Hepatocyte (in vitro differentiated cells): ENCODE measurements at regions not wholly inside any gene's neighbourhood (a gene's known extent, or its start where the extent isn't known, plus 50 kb on each side); places are given as distances from the start of the nearest gene placed in this dataset.
A peak's percentile ranks its signal among the peaks of the same experiment; 100 is the strongest.

ENCODE experiments used
- DNase-seq: peaks from one replicate; pipeline ENCODE4 v3.0.0-alpha.2; 2016; ENCODE audit warnings: low spot score
- H2AFZ ChIP-seq: fragments of 200-600 bp; sonication (generic); 2 replicates; pipeline ENCODE4 v1.6.0; 2016; ENCODE audit warnings: antibody characterized with exemption, mild to moderate bottlenecking
- H3K27ac ChIP-seq: fragments of 200-600 bp; sonication (generic); 2 replicates; pipeline ENCODE4 v1.5.1; 2016; ENCODE audit warnings: mild to moderate bottlenecking
- H3K27me3 ChIP-seq: fragments of 200-600 bp; sonication (generic); 2 replicates; pipeline ENCODE4 v1.6.1; 2016
- H3K36me3 ChIP-seq: fragments of 200-600 bp; sonication (generic); replicated peaks from 2 replicates; pipeline ENCODE4 v1.5.1; 2016; ENCODE audit warnings: low read depth; ENCODE audit not compliant: insufficient read depth
- H3K4me1 ChIP-seq: fragments of 200-600 bp; sonication (generic); 2 replicates; pipeline ENCODE4 v1.5.1; 2016; ENCODE audit warnings: mild to moderate bottlenecking, moderate library complexity; ENCODE audit not compliant: insufficient read depth
- H3K4me2 ChIP-seq: fragments of 200-600 bp; sonication (generic); 2 replicates; pipeline ENCODE4 v1.6.0; 2016
- H3K4me3 ChIP-seq: fragments of 200-600 bp; sonication (generic); 2 replicates; pipeline ENCODE4 v1.5.1; 2016; ENCODE audit warnings: mild to moderate bottlenecking
- H3K79me2 ChIP-seq: fragments of 200-600 bp; sonication (generic); 2 replicates; pipeline ENCODE4 v1.6.0; 2017; ENCODE audit warnings: mild to moderate bottlenecking
- H3K9me2 ChIP-seq: fragments of 200-600 bp; sonication (generic); replicated peaks from 2 replicates; pipeline ENCODE4 v1.6.0; 2017; ENCODE audit warnings: mild to moderate bottlenecking; ENCODE audit not compliant: insufficient read depth
- H3K9me3 ChIP-seq: fragments of 200-600 bp; sonication (generic); 2 replicates; pipeline ENCODE4 v1.5.1; 2016; ENCODE audit warnings: low read depth, mild to moderate bottlenecking
- H4K20me1 ChIP-seq: fragments of 200-600 bp; sonication (generic); 2 replicates; pipeline ENCODE4 v1.6.0; 2016; ENCODE audit warnings: mild to moderate bottlenecking; ENCODE audit not compliant: insufficient read depth, poor library complexity, severe bottlenecking
- EZH2 ChIP-seq: fragments of 200-600 bp; sonication (generic); IDR thresholded peaks from 2 replicates; pipeline ENCODE4 v1.6.1; 2016; ENCODE audit warnings: antibody characterized with exemption, mild to moderate bottlenecking, borderline replicate concordance
- EZH2phosphoT487 ChIP-seq: fragments of 200-600 bp; sonication (generic); IDR thresholded peaks from one replicate; pipeline ENCODE4 v1.6.1; 2018; ENCODE audit warnings: antibody characterized with exemption, mild to moderate bottlenecking, low read depth, moderate library complexity; ENCODE audit not compliant: unreplicated experiment, severe bottlenecking
- WGBS: methylation state at CpG from one replicate; pipeline ENCODE4 v1.1.6; 2016; ENCODE audit warnings: low lambda C conversion rate; ENCODE audit errors: missing lambda C conversion rate; 5-methylcytosine and 5-hydroxymethylcytosine counted together
- TF ChIP-seq, protein P1 (sequence below): fragments of 200-600 bp; sonication (generic); IDR thresholded peaks from 2 replicates; pipeline ENCODE4 v1.5.1; 2016; ENCODE audit warnings: antibody characterized with exemption, mild to moderate bottlenecking; ENCODE audit not compliant: poor library complexity

DNA sequence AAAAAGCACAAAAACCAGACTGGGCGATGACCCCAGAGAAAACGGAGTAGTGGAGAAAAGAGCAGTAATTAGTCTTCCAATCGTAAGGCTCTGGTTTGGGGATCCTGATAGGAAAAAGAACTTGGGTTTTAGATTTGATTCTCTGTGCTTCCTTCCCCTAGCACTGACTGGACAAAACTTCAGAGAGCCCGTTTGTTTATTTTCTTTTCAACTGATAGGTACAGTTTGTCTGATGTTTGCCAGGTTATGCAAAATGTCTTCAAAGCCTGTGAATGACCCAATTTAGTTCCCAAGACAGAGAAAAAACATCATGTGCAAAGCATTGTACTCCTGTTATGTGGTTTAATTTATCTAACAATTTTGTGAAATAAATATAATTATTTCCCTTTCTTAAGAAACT is 151.1 kb upstream of the COX10 start:
- DNase-seq: no peak
- Histone ChIP-seq H3K27me3 (no peaks in the 10 kb centered on the region), H3K9me2 (no peaks in the 10 kb centered on the region), H3K4me2 (no peak overlapping the region), H3K27ac (no peak overlapping the region), H3K79me2 (no peaks in the 10 kb centered on the region), H3K36me3 (no peaks in the 10 kb centered on the region), H3K4me3 (no peak overlapping the region), H2AFZ (no peak overlapping the region), H3K9me3 (no peaks in the 10 kb centered on the region), H4K20me1 (no peaks in the 10 kb centered on the region), H3K4me1 (peaks cover 8% of the 10 kb centered on the region)
- TF ChIP-seq, protein P1, sequence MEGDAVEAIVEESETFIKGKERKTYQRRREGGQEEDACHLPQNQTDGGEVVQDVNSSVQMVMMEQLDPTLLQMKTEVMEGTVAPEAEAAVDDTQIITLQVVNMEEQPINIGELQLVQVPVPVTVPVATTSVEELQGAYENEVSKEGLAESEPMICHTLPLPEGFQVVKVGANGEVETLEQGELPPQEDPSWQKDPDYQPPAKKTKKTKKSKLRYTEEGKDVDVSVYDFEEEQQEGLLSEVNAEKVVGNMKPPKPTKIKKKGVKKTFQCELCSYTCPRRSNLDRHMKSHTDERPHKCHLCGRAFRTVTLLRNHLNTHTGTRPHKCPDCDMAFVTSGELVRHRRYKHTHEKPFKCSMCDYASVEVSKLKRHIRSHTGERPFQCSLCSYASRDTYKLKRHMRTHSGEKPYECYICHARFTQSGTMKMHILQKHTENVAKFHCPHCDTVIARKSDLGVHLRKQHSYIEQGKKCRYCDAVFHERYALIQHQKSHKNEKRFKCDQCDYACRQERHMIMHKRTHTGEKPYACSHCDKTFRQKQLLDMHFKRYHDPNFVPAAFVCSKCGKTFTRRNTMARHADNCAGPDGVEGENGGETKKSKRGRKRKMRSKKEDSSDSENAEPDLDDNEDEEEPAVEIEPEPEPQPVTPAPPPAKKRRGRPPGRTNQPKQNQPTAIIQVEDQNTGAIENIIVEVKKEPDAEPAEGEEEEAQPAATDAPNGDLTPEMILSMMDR: no peak
- TF ChIP-seq EZH2phosphoT487 (no peak), EZH2 (no peak)
- WGBS: 78% methylated on average over 4 of the region's 4 CpGs

DNA sequence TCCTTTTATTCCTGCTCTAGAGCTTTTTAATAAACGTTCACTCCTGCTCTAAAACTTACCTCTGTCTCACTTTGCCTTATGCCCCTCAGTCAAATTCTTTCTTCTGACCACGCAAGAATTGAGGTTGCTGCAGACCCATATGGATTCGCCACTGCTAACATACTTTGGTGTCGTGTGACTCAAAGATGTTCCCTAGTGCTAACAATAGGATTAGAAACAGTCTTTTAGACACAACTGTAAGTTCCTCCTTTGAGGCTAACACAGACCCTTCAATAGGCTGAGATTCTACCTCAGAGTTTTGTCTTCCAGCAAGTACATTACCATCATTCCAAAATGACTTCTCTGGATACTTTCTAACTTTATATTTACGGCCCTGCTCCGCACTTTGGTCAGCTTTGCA is 149.5 kb upstream of the COX10 start:
- H3K27ac ChIP-seq: no peak overlapping the region
- no peaks in the 10 kb centered on the region for H3K79me2 ChIP-seq

DNA sequence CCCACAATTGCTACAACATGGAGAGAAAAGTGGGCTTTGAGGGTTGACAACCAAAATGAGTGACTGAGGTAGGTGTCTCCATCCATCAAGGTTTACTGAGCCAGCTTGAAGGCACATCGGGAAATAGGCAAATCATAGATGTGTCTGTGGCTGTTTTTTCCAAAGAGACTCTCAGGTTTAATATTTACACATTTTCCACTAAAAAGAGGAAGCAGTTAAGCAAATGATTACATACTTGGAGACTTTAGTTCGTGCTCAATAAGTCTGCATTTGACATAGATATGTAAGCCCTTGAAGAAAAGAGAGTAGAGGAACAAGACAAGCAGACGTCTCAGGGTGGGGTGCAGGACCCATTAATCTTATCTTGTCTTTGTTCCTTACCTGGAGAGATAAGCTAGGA is 148.9 kb upstream of the COX10 start:
- 32% methylated on average over 3 of the region's 3 CpGs for WGBS
- Histone ChIP-seq H3K27ac (no peak overlapping the region), H2AFZ (no peak overlapping the region), H3K79me2 (no peaks in the 10 kb centered on the region), H3K36me3 (no peaks in the 10 kb centered on the region), H3K27me3 (no peaks in the 10 kb centered on the region), H3K9me2 (no peaks in the 10 kb centered on the region), H3K9me3 (no peaks in the 10 kb centered on the region), H4K20me1 (no peaks in the 10 kb centered on the region), H3K4me3 (no peak overlapping the region), H3K4me2 (no peak overlapping the region), H3K4me1 (peaks cover 8% of the 10 kb centered on the region)
- TF ChIP-seq EZH2 (no peak), EZH2phosphoT487 (no peak)
- TF ChIP-seq, protein P1: no peak
- no peak for DNase-seq

More for the DNA sequence above, 149.5 kb upstream of the COX10 start:
- no peaks in the 10 kb centered on the region for H3K9me2 ChIP-seq
- no peaks in the 10 kb centered on the region for H3K36me3 ChIP-seq
- no peak for TF ChIP-seq EZH2
- TF ChIP-seq EZH2phosphoT487: no peak
- TF ChIP-seq, protein P1: no peak
- WGBS: 86% methylated on average over 6 of the region's 6 CpGs
- H2AFZ ChIP-seq: peak overlapping the region; percentile 40
- DNase-seq: no peak
- no peak overlapping the region for H3K4me3 ChIP-seq
- H3K9me3 ChIP-seq: no peaks in the 10 kb centered on the region
- no peaks in the 10 kb centered on the region for H3K27me3 ChIP-seq
- H4K20me1 ChIP-seq: no peaks in the 10 kb centered on the region
- peaks cover 8% of the 10 kb centered on the region for H3K4me1 ChIP-seq
- H3K4me2 ChIP-seq: no peak overlapping the region
